Fibroblast of mammary gland (primary cell): ENCODE measurements at regions not wholly inside any gene's neighbourhood (a gene's known extent, or its start where the extent isn't known, plus 50 kb on each side); places are given as distances from the start of the nearest gene placed in this dataset.

Source experiments
- DNase-seq: peaks from one replicate; pipeline ENCODE4 v3.0.0-alpha.2; 2010; ENCODE audit warnings: low read depth
- H3K4me3 ChIP-seq: 2 replicates; pipeline ENCODE4 v1.5.1; 2011; ENCODE audit warnings: low read depth, mild to moderate bottlenecking, low read length, moderate library complexity; ENCODE audit not compliant: control insufficient read depth
- CTCF ChIP-seq: conservative IDR thresholded peaks from 2 replicates; pipeline ENCODE4 v1.5.1; 2011; ENCODE audit warnings: low read depth, low read length, inconsistent platforms; ENCODE audit not compliant: control insufficient read depth, insufficient read depth

- no peak for DNase-seq
- H3K4me3 ChIP-seq = no peak overlapping the region
- no peak for TF ChIP-seq CTCF
These were observed 318.6 kb upstream of the PTCHD4 start for GRCh38 chr6:48429610-48430009.

GRCh38 chr6:48429021-48429420, 318.0 kb upstream of the PTCHD4 start:
- no peak for TF ChIP-seq CTCF
- no peak overlapping the region for H3K4me3 ChIP-seq
- DNase-seq = peak; percentile 12

- no peak for TF ChIP-seq CTCF
- peak; percentile 99 for DNase-seq
- H3K4me3 ChIP-seq = no peak overlapping the region
These were observed 315.6 kb upstream of the PTCHD4 start for GRCh38 chr6:48426636-48427035.

- H3K4me3 ChIP-seq = no peak overlapping the region
- TF ChIP-seq CTCF = no peak
- peak; percentile 72 for DNase-seq
These were observed 312.8 kb upstream of the PTCHD4 start for GRCh38 chr6:48423640-48424365.

GRCh38 chr6:48419992-48420391, 309.0 kb upstream of the PTCHD4 start:
- no peak for TF ChIP-seq CTCF

GRCh38 chr6:48417927-48418326, 306.9 kb upstream of the PTCHD4 start:
- no peak for TF ChIP-seq CTCF
- H3K4me3 ChIP-seq = no peak overlapping the region

More at GRCh38 chr6:48419992-48420391, 309.0 kb upstream of the PTCHD4 start:
- no peak for DNase-seq
- H3K4me3 ChIP-seq = no peak overlapping the region

GRCh38 chr6:48412656-48413055, 301.7 kb upstream of the PTCHD4 start:
- no peak for DNase-seq
- no peak overlapping the region for H3K4me3 ChIP-seq
- no peak for TF ChIP-seq CTCF

More at GRCh38 chr6:48417927-48418326, 306.9 kb upstream of the PTCHD4 start:
- no peak for DNase-seq
